Astrocyte (in vitro differentiated cells and primary cell): ENCODE measurements at regions not wholly inside any gene's neighbourhood (a gene's known extent, or its start where the extent isn't known, plus 50 kb on each side); places are given as distances from the start of the nearest gene placed in this dataset.

Experiments used
- CTCF ChIP-seq: IDR thresholded peaks from 2 replicates; pipeline ENCODE4 v1.5.1; 2011; ENCODE audit warnings: low read depth, mild to moderate bottlenecking, inconsistent platforms, low read length, moderate library complexity; ENCODE audit not compliant: insufficient read depth
- EZH2 ChIP-seq: IDR thresholded peaks from 2 replicates; pipeline ENCODE4 v1.6.1; 2012; ENCODE audit warnings: mild to moderate bottlenecking, low read length, inconsistent platforms; ENCODE audit not compliant: insufficient read depth

- TF ChIP-seq CTCF (no peak), EZH2 (no peak)
These were observed 413.9 kb upstream of the MDFIC2 start for GRCh38 chr3:70726096-70726938.
